OCI-LY7 (cell line): ENCODE measurements at regions not wholly inside any gene's neighbourhood (a gene's known extent, or its start where the extent isn't known, plus 50 kb on each side); places are given as distances from the start of the nearest gene placed in this dataset.

Experiments used
- BruUV-seq: library from RNA; stranded (reverse); fragments of 400-500 nt; replicated peaks from 2 replicates; lab custom pipeline; 2021; lab: Mats Ljungman, UMichigan
- CTCF ChIA-PET: fragments of 300-600 bp; sonication (Branson Sonifier 250); formaldehyde crosslinking; loops from one replicate; lab custom pipeline; 2022; ENCODE audit warnings: antibody characterized with exemption; ENCODE audit not compliant: unreplicated experiment; lab: Charles Lee
- POLR2A ChIA-PET: fragments of 300-600 bp; sonication (Branson Sonifier 250); formaldehyde crosslinking; loops from one replicate; lab custom pipeline; 2022; ENCODE audit warnings: antibody characterized with exemption; lab: Charles Lee
- DNase-seq: peaks from one replicate; pipeline ENCODE4 v3.0.0-alpha.2; 2015; ENCODE audit warnings: low spot score
- H2AFZ ChIP-seq: fragments of 200-600 bp; sonication (generic), shearing (Covaris generic); 2 replicates; pipeline ENCODE4 v1.6.1; 2014; ENCODE audit warnings: mild to moderate bottlenecking, antibody characterized with exemption, low read length, moderate library complexity
- H3K27ac ChIP-seq: fragments of 200-600 bp; sonication (generic); 2 replicates; pipeline ENCODE4 v1.5.1; 2014; ENCODE audit warnings: mixed run types, low read depth, mild to moderate bottlenecking, moderate library complexity, low read length, inconsistent platforms; ENCODE audit not compliant: poor library complexity, severe bottlenecking
- H3K36me3 ChIP-seq: fragments of 200-600 bp; sonication (generic); 2 replicates; pipeline ENCODE4 v1.6.1; 2014; ENCODE audit warnings: mild to moderate bottlenecking, antibody characterized with exemption, low read length, moderate library complexity, mixed read lengths; ENCODE audit not compliant: insufficient read depth
- H3K4me1 ChIP-seq: fragments of 200-600 bp; sonication (generic); 2 replicates; pipeline ENCODE4 v1.5.1; 2014; ENCODE audit warnings: mild to moderate bottlenecking, low read length; ENCODE audit not compliant: insufficient read depth, poor library complexity, severe bottlenecking
- H3K4me2 ChIP-seq: fragments of 200-600 bp; sonication (generic); 2 replicates; pipeline ENCODE4 v1.6.1; 2014; ENCODE audit warnings: mild to moderate bottlenecking, low read length
- H3K4me3 ChIP-seq: fragments of 200-600 bp; sonication (generic); 2 replicates; pipeline ENCODE4 v1.5.1; 2014; ENCODE audit warnings: mild to moderate bottlenecking, low read depth, low read length; ENCODE audit not compliant: poor library complexity, severe bottlenecking
- H3K79me2 ChIP-seq: fragments of 200-600 bp; sonication (generic); 2 replicates; pipeline ENCODE4 v1.6.1; 2016; ENCODE audit warnings: low read depth, mild to moderate bottlenecking, low read length, moderate library complexity, mixed read lengths; ENCODE audit not compliant: insufficient read depth
- H3K9me2 ChIP-seq: fragments of 200-600 bp; sonication (generic); 2 replicates; pipeline ENCODE4 v1.6.1; 2016; ENCODE audit warnings: mild to moderate bottlenecking, low read length, mixed read lengths; ENCODE audit not compliant: insufficient read depth
- H3K9me3 ChIP-seq: fragments of 200-600 bp; sonication (generic); 2 replicates; pipeline ENCODE4 v1.6.1; 2014; ENCODE audit warnings: mild to moderate bottlenecking, mixed run types, low read length, mixed read lengths
- H4K20me1 ChIP-seq: fragments of 200-600 bp; sonication (generic); 2 replicates; pipeline ENCODE4 v1.6.1; 2014; ENCODE audit warnings: mild to moderate bottlenecking, antibody characterized with exemption, low read length, moderate library complexity, mixed read lengths; ENCODE audit not compliant: insufficient read depth
- CTCF ChIP-seq: fragments of 200-600 bp; sonication (generic); conservative IDR thresholded peaks from 2 replicates; pipeline ENCODE4 v1.5.1; 2014; ENCODE audit warnings: mild to moderate bottlenecking, antibody characterized with exemption, low read length, moderate library complexity, mixed read lengths
- EZH2phosphoT487 ChIP-seq: fragments of 200-600 bp; sonication (generic); IDR thresholded peaks from 2 replicates; pipeline ENCODE4 v1.6.1; 2018; ENCODE audit warnings: low read depth, borderline replicate concordance, mild to moderate bottlenecking, mixed run types, antibody characterized with exemption, low read length, moderate library complexity, mixed read lengths
- intact Hi-C: fragments of 100-400 bp; cut with micrococcal nuclease; formaldehyde crosslinking; loops from one replicate; pipeline ENCODE4 v1.10.0; 2022; ENCODE audit not compliant: unreplicated experiment

GRCh38 chr11:130720232-130721022, 195.9 kb downstream of the SNX19 start:
- TF ChIP-seq CTCF (no peak), EZH2phosphoT487 (no peak)
- Histone ChIP-seq H3K27ac (no peak overlapping the region), H3K36me3 (no peaks in the 10 kb centered on the region), H2AFZ (no peak overlapping the region), H3K4me1 (no peaks in the 10 kb centered on the region), H3K79me2 (no peaks in the 10 kb centered on the region), H3K4me3 (no peak overlapping the region), H4K20me1 (no peaks in the 10 kb centered on the region), H3K9me3 (no peaks in the 10 kb centered on the region), H3K9me2 (no peaks in the 10 kb centered on the region), H3K4me2 (no peak overlapping the region)
- DNase-seq, result no peak
- intact Hi-C loops, result no loop called here
- CTCF ChIA-PET, result no interaction called here
- POLR2A ChIA-PET, result interaction anchor here (0.7 kb wide), 1 partner anchor 24 kb away, joined by 8 read pairs; no protein-coding TSS in a partner anchor
- no TSS peak for BruUV-seq

- H3K4me1 ChIP-seq, result no peaks in the 10 kb centered on the region
- ChIA-PET CTCF (no interaction called here), POLR2A (interaction anchor here (0.7 kb wide), 1 partner anchor 25 kb away, joined by 8 read pairs; no protein-coding TSS in a partner anchor)
- no peak overlapping the region for H3K4me2 ChIP-seq
- no peak overlapping the region for H2AFZ ChIP-seq
- no TSS peak for BruUV-seq
- no peaks in the 10 kb centered on the region for H3K79me2 ChIP-seq
- H3K4me3 ChIP-seq, result no peak overlapping the region
- H3K27ac ChIP-seq, result no peak overlapping the region
- H3K9me3 ChIP-seq, result no peaks in the 10 kb centered on the region
- H3K36me3 ChIP-seq, result no peaks in the 10 kb centered on the region
- no peaks in the 10 kb centered on the region for H4K20me1 ChIP-seq
- TF ChIP-seq EZH2phosphoT487 (no peak), CTCF (no peak)
- no peak for DNase-seq
- no peaks in the 10 kb centered on the region for H3K9me2 ChIP-seq
- intact Hi-C loops, result no loop called here
Measured at GRCh38 chr11:130721023-130721681, 195.1 kb downstream of the SNX19 start.

- POLR2A ChIA-PET, result no interaction called here
Measured at GRCh38 chr11:130721736-130722135, 194.5 kb downstream of the SNX19 start.

More at GRCh38 chr11:130721736-130722135, 194.5 kb downstream of the SNX19 start:
- no TSS peak for BruUV-seq
- Histone ChIP-seq H3K79me2 (no peaks in the 10 kb centered on the region), H3K4me2 (no peak overlapping the region), H3K4me1 (no peaks in the 10 kb centered on the region), H3K9me3 (no peaks in the 10 kb centered on the region), H3K4me3 (no peak overlapping the region), H3K36me3 (no peaks in the 10 kb centered on the region), H3K9me2 (no peaks in the 10 kb centered on the region), H2AFZ (no peak overlapping the region), H3K27ac (no peak overlapping the region), H4K20me1 (no peaks in the 10 kb centered on the region)
- intact Hi-C loops, result no loop called here
- no peak for DNase-seq
- CTCF ChIA-PET, result no interaction called here
- TF ChIP-seq EZH2phosphoT487 (no peak), CTCF (no peak)
